ENCODE measurements at regions not wholly inside any gene's neighbourhood (a gene's known extent, or its start where the extent isn't known, plus 50 kb on each side); places are given as distances from the start of the nearest gene placed in this dataset.

GRCh38 chr16:56115817-56116576 lies 75.3 kb upstream of the GNAO1 start:
- Histone ChIP-seq H3K4me3 (ENCODE audit: insufficient read depth, low read depth, low read length, poor library complexity, severe bottlenecking) (no peak overlapping the region), H3K36me3 (ENCODE audit: control insufficient read depth, insufficient read depth, low read length) (no peaks in the 10 kb centered on the region), H3K27ac (ENCODE audit: insufficient read depth, low read length, poor library complexity, severe bottlenecking) (no peak overlapping the region), H3K9me3 (ENCODE audit: control insufficient read depth, low read length) (no peaks in the 10 kb centered on the region), H3K27me3 (replicated peaks; ENCODE audit: control insufficient read depth, insufficient read depth, low read length, poor library complexity, severe bottlenecking) (no peaks in the 10 kb centered on the region), H3K4me1 (ENCODE audit: control insufficient read depth, insufficient read depth, low read length, poor library complexity, severe bottlenecking) (no peaks in the 10 kb centered on the region)
- DNase-seq: no peak

GRCh38 chr16:56113223-56113622 lies 78.1 kb upstream of the GNAO1 start:
- Histone ChIP-seq H3K36me3 (ENCODE audit: control insufficient read depth, insufficient read depth, low read length) (no peaks in the 10 kb centered on the region), H3K27ac (ENCODE audit: insufficient read depth, low read length, poor library complexity, severe bottlenecking) (no peak overlapping the region), H3K9me3 (ENCODE audit: control insufficient read depth, low read length) (no peaks in the 10 kb centered on the region), H3K4me3 (ENCODE audit: insufficient read depth, low read depth, low read length, poor library complexity, severe bottlenecking) (no peak overlapping the region), H3K4me1 (ENCODE audit: control insufficient read depth, insufficient read depth, low read length, poor library complexity, severe bottlenecking) (no peaks in the 10 kb centered on the region), H3K27me3 (replicated peaks; ENCODE audit: control insufficient read depth, insufficient read depth, low read length, poor library complexity, severe bottlenecking) (no peaks in the 10 kb centered on the region)
- no peak for DNase-seq

GRCh38 chr16:56111100-56111499 lies 80.2 kb upstream of the GNAO1 start:
- no peak for DNase-seq
- Histone ChIP-seq H3K36me3 (ENCODE audit: control insufficient read depth, insufficient read depth, low read length) (no peaks in the 10 kb centered on the region), H3K9me3 (ENCODE audit: control insufficient read depth, low read length) (no peaks in the 10 kb centered on the region), H3K4me1 (ENCODE audit: control insufficient read depth, insufficient read depth, low read length, poor library complexity, severe bottlenecking) (no peaks in the 10 kb centered on the region), H3K27me3 (replicated peaks; ENCODE audit: control insufficient read depth, insufficient read depth, low read length, poor library complexity, severe bottlenecking) (no peaks in the 10 kb centered on the region), H3K27ac (ENCODE audit: insufficient read depth, low read length, poor library complexity, severe bottlenecking) (no peak overlapping the region), H3K4me3 (ENCODE audit: insufficient read depth, low read depth, low read length, poor library complexity, severe bottlenecking) (no peak overlapping the region)

GRCh38 chr16:56109994-56110393 lies 81.3 kb upstream of the GNAO1 start:
- Histone ChIP-seq H3K4me1 (ENCODE audit: control insufficient read depth, insufficient read depth, low read length, poor library complexity, severe bottlenecking) (no peaks in the 10 kb centered on the region), H3K27ac (ENCODE audit: insufficient read depth, low read length, poor library complexity, severe bottlenecking) (no peak overlapping the region), H3K36me3 (ENCODE audit: control insufficient read depth, insufficient read depth, low read length) (no peaks in the 10 kb centered on the region), H3K27me3 (replicated peaks; ENCODE audit: control insufficient read depth, insufficient read depth, low read length, poor library complexity, severe bottlenecking) (no peaks in the 10 kb centered on the region), H3K9me3 (ENCODE audit: control insufficient read depth, low read length) (no peaks in the 10 kb centered on the region), H3K4me3 (ENCODE audit: insufficient read depth, low read depth, low read length, poor library complexity, severe bottlenecking) (no peak overlapping the region)
- no peak for DNase-seq

- H3K9me3 ChIP-seq (ENCODE audit: control insufficient read depth, low read length): no peaks in the 10 kb centered on the region
- H3K27ac ChIP-seq (ENCODE audit: insufficient read depth, low read length, poor library complexity, severe bottlenecking): no peak overlapping the region
- no peaks in the 10 kb centered on the region for H3K36me3 ChIP-seq (ENCODE audit: control insufficient read depth, insufficient read depth, low read length)
- no peak overlapping the region for H3K4me3 ChIP-seq (ENCODE audit: insufficient read depth, low read depth, low read length, poor library complexity, severe bottlenecking)
- no peaks in the 10 kb centered on the region for H3K27me3 ChIP-seq (replicated peaks; ENCODE audit: control insufficient read depth, insufficient read depth, low read length, poor library complexity, severe bottlenecking)
- no peaks in the 10 kb centered on the region for H3K4me1 ChIP-seq (ENCODE audit: control insufficient read depth, insufficient read depth, low read length, poor library complexity, severe bottlenecking)
- DNase-seq: no peak
Observed at GRCh38 chr16:56109205-56109604, 82.1 kb upstream of the GNAO1 start.

- no peaks in the 10 kb centered on the region for H3K4me1 ChIP-seq (ENCODE audit: control insufficient read depth, insufficient read depth, low read length, poor library complexity, severe bottlenecking)
- no peaks in the 10 kb centered on the region for H3K36me3 ChIP-seq (ENCODE audit: control insufficient read depth, insufficient read depth, low read length)
- no peaks in the 10 kb centered on the region for H3K9me3 ChIP-seq (ENCODE audit: control insufficient read depth, low read length)
- no peak for DNase-seq
- no peak overlapping the region for H3K4me3 ChIP-seq (ENCODE audit: insufficient read depth, low read depth, low read length, poor library complexity, severe bottlenecking)
- H3K27me3 ChIP-seq (replicated peaks; ENCODE audit: control insufficient read depth, insufficient read depth, low read length, poor library complexity, severe bottlenecking): no peaks in the 10 kb centered on the region
- H3K27ac ChIP-seq (ENCODE audit: insufficient read depth, low read length, poor library complexity, severe bottlenecking): no peak overlapping the region
Observed at GRCh38 chr16:56108724-56109123, 82.6 kb upstream of the GNAO1 start.

- Histone ChIP-seq H3K27ac (ENCODE audit: insufficient read depth, low read length, poor library complexity, severe bottlenecking) (no peak overlapping the region), H3K9me3 (ENCODE audit: control insufficient read depth, low read length) (no peaks in the 10 kb centered on the region), H3K36me3 (ENCODE audit: control insufficient read depth, insufficient read depth, low read length) (no peaks in the 10 kb centered on the region), H3K4me3 (ENCODE audit: insufficient read depth, low read depth, low read length, poor library complexity, severe bottlenecking) (no peak overlapping the region), H3K4me1 (ENCODE audit: control insufficient read depth, insufficient read depth, low read length, poor library complexity, severe bottlenecking) (no peaks in the 10 kb centered on the region), H3K27me3 (replicated peaks; ENCODE audit: control insufficient read depth, insufficient read depth, low read length, poor library complexity, severe bottlenecking) (no peaks in the 10 kb centered on the region)
- DNase-seq: no peak
Observed at GRCh38 chr16:56108056-56108471, 83.2 kb upstream of the GNAO1 start.

- Histone ChIP-seq H3K4me1 (ENCODE audit: control insufficient read depth, insufficient read depth, low read length, poor library complexity, severe bottlenecking) (no peaks in the 10 kb centered on the region), H3K36me3 (ENCODE audit: control insufficient read depth, insufficient read depth, low read length) (no peaks in the 10 kb centered on the region), H3K9me3 (ENCODE audit: control insufficient read depth, low read length) (no peaks in the 10 kb centered on the region), H3K27ac (ENCODE audit: insufficient read depth, low read length, poor library complexity, severe bottlenecking) (no peak overlapping the region), H3K4me3 (ENCODE audit: insufficient read depth, low read depth, low read length, poor library complexity, severe bottlenecking) (no peak overlapping the region), H3K27me3 (replicated peaks; ENCODE audit: control insufficient read depth, insufficient read depth, low read length, poor library complexity, severe bottlenecking) (no peaks in the 10 kb centered on the region)
- no peak for DNase-seq
Observed at GRCh38 chr16:56106527-56106926, 84.8 kb upstream of the GNAO1 start.

- Histone ChIP-seq H3K27me3 (replicated peaks; ENCODE audit: control insufficient read depth, insufficient read depth, low read length, poor library complexity, severe bottlenecking) (no peaks in the 10 kb centered on the region), H3K4me3 (ENCODE audit: insufficient read depth, low read depth, low read length, poor library complexity, severe bottlenecking) (no peak overlapping the region), H3K36me3 (ENCODE audit: control insufficient read depth, insufficient read depth, low read length) (no peaks in the 10 kb centered on the region), H3K9me3 (ENCODE audit: control insufficient read depth, low read length) (no peaks in the 10 kb centered on the region), H3K4me1 (ENCODE audit: control insufficient read depth, insufficient read depth, low read length, poor library complexity, severe bottlenecking) (no peaks in the 10 kb centered on the region), H3K27ac (ENCODE audit: insufficient read depth, low read length, poor library complexity, severe bottlenecking) (no peak overlapping the region)
- DNase-seq: no peak
Observed at GRCh38 chr16:56102906-56103305, 88.4 kb upstream of the GNAO1 start.

- no peak overlapping the region for H3K27ac ChIP-seq (ENCODE audit: insufficient read depth, low read length, poor library complexity, severe bottlenecking)
- H3K36me3 ChIP-seq (ENCODE audit: control insufficient read depth, insufficient read depth, low read length): no peaks in the 10 kb centered on the region
- DNase-seq: no peak
- H3K4me1 ChIP-seq (ENCODE audit: control insufficient read depth, insufficient read depth, low read length, poor library complexity, severe bottlenecking): no peaks in the 10 kb centered on the region
- no peaks in the 10 kb centered on the region for H3K9me3 ChIP-seq (ENCODE audit: control insufficient read depth, low read length)
- no peaks in the 10 kb centered on the region for H3K27me3 ChIP-seq (replicated peaks; ENCODE audit: control insufficient read depth, insufficient read depth, low read length, poor library complexity, severe bottlenecking)
- H3K4me3 ChIP-seq (ENCODE audit: insufficient read depth, low read depth, low read length, poor library complexity, severe bottlenecking): no peak overlapping the region
Observed at GRCh38 chr16:56102183-56102686, 89.1 kb upstream of the GNAO1 start.

Measured in effector memory CD4-positive, alpha-beta T cell (primary cell).